GM19328 (cell line): ENCODE measurements at regions not wholly inside any gene's neighbourhood (a gene's known extent, or its start where the extent isn't known, plus 50 kb on each side); places are given as distances from the start of the nearest gene placed in this dataset.

Source experiments
- ATAC-seq: cut with Tn5 transposase; IDR thresholded peaks from one replicate; pipeline ENCODE4 v1.9.1; 2021; ENCODE audit warnings: mild to moderate bottlenecking, moderate library complexity; ENCODE audit not compliant: unreplicated experiment

DNA sequence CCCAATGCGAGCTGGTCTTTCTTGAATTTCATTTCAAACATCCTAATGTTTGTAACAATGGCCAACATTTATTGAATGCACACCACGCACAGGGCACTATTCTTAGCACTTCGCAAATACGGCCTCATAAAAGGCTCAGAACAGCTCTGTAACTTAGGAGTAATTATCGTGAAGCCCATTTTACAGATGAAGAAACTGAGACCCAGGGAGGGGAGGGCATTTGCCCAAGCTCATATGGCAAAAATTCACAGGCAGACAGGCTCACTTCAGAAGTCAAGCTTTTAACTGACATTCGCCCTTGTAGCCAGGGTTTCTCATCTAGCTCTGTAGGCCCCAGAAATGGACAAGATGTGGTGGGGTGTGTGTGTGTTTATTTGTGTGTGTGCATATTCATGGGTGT, 60.3 kb upstream of the TBX3 start:
- ATAC-seq, result no peak

GRCh38 chr12:114743799-114744198, 59.8 kb upstream of the TBX3 start:
- ATAC-seq, result no peak

GRCh38 chr12:114743289-114743688, 59.3 kb upstream of the TBX3 start:
- ATAC-seq, result no peak

DNA sequence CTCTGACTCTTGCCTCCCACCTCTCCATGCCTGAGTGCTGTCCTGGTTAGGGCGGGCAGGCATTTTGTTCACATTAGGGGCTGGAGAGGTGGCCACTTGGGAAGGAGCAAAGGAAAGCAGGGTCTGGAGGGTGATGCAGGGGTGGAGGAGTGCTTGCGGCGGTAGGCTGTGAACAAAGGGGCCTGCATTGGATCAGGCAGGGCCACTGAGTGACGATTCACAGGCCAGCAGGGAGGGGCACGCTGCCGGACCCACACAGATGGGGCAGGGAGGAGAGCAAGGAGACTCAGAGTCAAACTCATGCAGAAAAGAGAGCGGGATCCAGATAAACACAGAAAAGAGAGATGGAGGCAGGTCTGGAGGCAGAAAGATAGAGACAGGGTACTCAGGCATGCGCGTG, 58.4 kb upstream of the TBX3 start:
- no peak for ATAC-seq

- no peak for ATAC-seq
Observed at GRCh38 chr12:114741940-114742339, 58.0 kb upstream of the TBX3 start.

- no peak for ATAC-seq
Observed at GRCh38 chr12:114740448-114740847, 56.5 kb upstream of the TBX3 start.

DNA sequence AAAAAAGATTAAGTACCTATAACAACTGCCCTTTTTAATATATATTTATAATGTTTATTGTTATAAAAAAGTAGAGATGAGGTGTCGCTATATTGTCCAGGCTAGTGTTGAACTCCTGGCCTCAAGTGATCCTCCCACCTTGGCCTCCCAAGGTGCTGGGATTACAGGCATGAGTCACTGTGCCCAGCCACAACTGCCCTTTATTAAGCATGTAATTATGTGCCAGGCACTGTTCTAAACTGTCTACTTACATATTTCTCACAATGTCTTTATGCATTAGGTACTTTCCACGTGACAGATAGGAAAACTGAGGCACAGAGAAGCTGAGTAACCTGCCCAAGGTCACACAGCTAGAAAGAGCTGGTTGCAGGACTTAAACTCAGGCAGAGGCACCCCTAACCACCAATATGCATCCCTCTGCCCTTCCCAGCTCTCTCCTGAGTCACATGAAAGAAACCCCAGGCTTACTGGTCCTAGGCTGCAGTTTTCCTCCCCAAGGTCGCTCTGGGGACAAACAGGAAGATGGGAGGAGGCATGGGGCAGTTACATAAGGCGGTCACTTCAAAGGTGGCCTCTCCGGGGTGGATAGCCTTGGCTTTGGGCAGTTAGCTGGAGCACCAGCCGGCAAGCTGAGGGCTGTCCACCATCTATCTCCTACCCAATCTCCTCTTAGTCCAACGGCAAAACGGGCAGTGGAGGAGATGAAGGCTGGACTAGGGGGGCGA, 54.6 kb upstream of the TBX3 start:
- no peak for ATAC-seq

GRCh38 chr12:114735680-114736374, 51.9 kb upstream of the TBX3 start:
- ATAC-seq, result no peak

- no peak for ATAC-seq
Observed at GRCh38 chr12:114735011-114735410, 51.0 kb upstream of the TBX3 start.

DNA sequence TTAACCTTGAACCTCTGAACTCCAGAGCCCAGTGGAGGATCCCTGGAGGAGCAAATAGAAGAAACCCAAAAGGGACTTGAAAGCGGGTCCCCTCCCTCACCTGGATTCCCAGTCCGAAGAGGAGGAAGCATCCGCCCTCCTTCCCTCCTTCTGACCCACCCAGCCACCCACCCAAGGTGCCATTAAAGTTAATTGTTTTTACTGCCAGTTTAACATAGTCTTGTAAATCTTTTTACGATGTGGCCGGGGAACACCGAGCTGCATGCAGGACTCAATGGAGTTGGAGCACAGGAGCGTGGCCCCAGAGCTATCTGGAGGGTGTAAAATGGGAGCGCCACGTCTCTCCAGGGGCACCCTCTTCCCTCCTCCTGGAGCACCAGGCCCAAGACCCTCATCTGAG, 49.9 kb upstream of the TBX3 start:
- no peak for ATAC-seq
